NCI-H2029 (cell line): ENCODE measurements at regions not wholly inside any gene's neighbourhood (a gene's known extent, or its start where the extent isn't known, plus 50 kb on each side); places are given as distances from the start of the nearest gene placed in this dataset.
"Not testable (repeated sequence)": the region's sequence is repeated elsewhere in the genome, so short reads cannot be mapped to it uniquely, and the experiment has no call there.

Source experiments
- DNase-seq: peaks from one replicate; lab custom pipeline; 2025; lab: John Stamatoyannopoulos, UW

DNA sequence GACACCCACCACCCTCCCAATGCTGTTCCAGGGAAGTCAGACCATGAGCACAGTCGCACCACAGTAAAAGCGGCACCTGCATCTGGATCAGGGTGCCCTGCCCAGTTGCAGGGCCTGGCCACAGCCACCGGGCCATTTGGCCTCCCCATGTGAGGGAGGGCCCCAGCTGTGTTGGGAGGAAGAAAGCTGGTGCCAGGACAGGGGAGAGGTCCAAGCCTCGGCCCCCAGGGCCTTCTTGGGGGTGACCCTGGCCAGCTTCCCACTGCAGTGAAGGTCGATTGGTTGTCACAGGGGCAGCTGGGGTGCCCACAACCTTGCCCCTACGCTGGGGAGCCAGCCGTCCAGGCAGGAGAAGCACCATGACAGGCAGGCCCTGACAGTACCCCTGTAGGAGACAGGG is 183.2 kb upstream of the RAB6C start:
- no peak for DNase-seq

DNA sequence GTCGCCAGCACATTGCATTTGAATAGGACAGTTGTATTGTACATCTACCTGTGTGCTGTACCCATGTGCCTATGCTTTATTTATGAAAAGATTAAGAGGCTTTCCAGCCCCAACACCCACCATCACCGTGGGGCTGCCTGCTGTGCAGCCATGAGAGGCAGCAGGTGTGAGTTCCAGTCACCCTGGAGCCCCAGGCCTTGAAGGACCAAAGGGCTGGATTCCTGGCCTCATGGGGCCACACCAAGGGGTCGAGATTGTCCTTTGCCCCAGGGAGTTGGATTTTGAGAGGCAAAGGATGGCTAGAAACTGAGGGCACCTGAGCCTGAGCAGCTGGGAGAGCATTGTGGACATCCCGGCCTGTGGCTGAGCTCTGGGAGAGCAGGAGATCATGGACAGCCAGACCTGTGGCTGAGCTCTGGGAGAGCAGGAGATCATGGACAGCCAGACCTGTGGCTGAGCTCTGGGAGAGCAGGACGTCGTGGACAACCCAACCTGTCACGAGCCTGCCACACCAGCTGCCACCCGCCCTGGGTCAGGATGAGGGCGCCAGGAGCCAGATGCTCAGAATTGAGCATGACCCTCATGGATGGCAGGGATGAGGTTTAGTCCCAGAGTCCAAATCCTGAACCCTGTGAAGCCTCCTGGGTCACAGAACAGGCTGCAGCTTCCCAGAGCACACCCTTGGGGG is 182.5 kb upstream of the RAB6C start:
- no peak for DNase-seq

DNA sequence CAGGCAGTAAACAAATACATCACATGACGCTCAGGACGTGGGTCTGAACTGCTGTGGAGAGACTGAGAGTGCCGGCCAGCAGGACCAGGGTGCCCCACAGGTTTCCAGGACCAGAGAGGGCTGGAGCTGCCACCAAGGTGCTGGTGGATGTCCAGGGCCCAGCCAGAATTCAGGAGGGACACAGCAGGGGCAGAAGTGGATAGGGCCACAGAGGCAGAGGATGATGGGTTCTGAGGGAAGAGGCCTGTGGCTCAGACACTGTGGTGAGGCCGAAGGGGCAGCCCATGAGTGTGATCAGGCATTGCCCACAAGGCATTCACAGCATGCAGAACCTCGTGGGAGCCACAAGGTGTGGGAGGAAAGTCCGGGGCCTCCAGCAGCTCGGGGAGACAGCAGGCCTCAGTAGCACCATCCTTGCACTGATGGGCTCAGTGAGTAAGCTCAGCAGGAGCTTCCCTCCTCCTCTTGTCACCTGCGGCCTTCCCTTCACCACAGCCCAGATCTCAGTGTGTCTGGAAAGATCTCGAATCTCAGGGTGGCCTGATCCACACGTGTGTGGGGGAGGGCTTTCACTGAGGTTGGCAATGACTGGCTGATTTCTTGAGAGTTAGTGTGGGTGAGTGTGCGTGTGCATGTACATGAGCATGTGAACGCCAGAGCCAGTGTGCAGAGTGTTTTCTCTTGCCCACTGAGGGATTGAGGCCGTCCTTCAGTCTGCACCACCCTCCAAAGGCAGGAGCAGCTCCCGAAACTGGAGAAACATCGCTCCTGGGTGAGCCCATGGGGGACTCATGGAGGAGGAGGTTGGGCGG is 181.8 kb upstream of the RAB6C start:
- DNase-seq = no peak

DNA sequence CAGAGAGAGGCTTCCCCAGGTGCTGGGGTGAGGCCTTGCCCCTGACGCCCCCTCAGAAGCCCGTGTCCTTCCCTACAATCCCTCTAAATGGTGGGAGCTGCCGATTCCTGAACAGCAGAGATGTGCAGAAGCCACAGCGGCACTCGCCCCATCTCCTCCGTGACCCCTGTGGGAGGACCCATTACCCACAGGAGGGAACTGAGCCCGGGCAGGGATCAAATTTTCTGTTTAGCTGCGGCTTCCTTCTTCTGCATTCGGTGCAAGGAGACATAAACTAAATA is 181.2 kb upstream of the RAB6C start:
- no peak for DNase-seq

DNA sequence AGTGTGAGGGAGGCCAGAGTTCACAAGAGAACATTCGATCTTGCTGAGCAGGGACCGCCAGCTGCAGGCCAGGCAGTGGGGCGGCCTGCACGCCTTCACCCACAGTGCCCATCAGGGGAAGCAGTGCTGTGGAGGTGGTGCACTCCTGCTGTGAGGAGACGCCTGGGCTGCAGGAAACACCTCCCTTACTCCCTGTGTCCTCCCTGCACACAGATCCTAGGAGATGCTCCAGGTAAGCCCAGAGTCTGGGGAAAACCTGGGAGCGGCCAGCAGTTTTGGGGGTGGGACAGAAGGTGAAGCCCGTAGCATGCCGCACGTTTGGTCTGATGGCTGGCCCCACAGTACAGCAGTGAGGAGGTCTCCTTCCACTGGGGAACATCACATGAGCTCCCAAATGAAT is 180.8 kb upstream of the RAB6C start:
- no peak for DNase-seq

DNA sequence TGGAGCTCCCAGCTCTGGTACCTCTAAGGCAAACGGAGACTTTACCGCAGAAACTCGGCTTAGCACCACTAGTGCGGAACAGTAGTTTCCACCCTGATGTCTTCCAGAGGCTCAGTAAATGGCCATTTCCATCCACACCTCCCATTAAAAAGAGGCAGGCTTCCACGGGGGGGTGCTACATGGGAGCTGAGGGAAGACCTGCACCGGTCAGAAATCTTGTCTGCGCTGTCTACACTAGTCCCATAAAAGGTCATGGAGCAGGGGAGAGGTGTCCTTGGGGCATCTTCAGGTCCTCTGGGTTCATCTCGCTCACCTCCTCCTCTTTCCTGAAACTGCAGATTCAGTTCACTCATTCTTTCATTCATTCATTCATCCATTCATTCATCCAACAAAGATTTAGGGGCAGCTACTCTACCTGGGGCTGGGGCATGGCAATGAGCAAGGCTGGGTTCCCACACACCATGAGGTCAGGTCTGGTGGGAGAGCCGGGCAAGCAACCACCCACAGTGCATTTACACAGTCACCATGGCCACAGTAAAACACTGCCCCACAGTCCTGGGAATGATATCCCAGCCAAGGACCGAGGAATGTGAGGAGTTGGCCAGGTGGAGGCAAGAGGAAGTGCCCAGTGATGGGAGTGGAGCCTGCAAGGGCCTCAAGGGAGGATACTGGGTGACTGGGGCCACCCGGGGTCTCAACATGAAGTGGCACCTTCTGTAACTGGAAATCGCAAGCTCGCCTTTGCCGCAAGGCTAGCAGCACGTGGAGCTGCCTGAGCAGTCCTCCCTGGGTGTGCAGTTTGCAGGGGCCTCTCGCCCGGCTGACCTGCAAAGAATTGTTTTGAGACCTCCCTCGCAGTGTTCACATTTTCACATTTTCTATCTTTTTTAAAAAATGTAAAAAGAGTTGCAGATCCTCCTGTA is 180.2 kb upstream of the RAB6C start:
- no peak for DNase-seq

GRCh38 chr2:129800285-129800684 is 179.2 kb upstream of the RAB6C start:
- DNase-seq = no peak

DNA sequence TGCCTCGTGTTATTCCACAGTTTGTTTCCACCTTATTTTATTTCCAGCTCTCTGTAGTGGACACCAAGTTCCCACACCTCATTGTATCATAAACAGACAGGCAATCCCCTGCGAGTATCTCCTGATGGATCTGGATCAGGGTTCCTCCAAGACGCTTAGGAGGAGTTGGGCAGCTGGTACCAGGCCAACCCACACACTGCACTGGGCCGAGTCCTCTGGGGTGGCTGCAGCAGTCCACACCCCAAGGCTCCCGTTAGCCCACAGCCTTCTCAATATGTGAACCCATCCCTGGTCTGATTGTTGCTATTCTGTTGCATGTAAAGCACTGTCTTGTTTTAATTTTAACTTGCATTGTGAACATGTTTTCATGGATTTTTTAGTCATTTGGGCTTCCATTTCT is 178.8 kb upstream of the RAB6C start:
- DNase-seq = no peak

GRCh38 chr2:129801575-129801974 is 177.9 kb upstream of the RAB6C start:
- peak; percentile 32 for DNase-seq

- no peak for DNase-seq
These were observed 177.2 kb upstream of the RAB6C start for GRCh38 chr2:129802290-129802689.

DNA sequence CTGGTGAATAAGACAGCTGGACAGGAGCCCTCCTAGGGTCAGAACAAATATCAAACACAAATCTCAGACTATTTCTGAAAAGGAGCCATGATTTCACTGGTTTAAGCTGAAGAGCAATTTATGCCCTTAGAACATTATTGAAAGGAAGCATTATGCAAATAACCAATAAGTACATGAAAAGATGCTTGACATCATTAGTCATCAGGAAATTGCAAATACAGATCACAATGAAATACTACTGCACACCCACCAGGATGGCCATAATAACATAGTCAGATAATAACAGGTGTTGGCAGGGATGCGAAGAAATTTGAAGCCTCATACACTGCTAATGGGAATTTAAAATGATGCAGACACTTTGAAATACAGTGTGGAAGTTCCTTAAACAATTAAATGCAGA is 176.4 kb upstream of the RAB6C start:
- peak; percentile 44 for DNase-seq

GRCh38 chr2:129803871-129804270 is 175.6 kb upstream of the RAB6C start:
- DNase-seq = no peak

- DNase-seq = no peak
These were observed 173.6 kb upstream of the RAB6C start for GRCh38 chr2:129805899-129806298.

- DNase-seq = no peak
These were observed 173.1 kb upstream of the RAB6C start for GRCh38 chr2:129806317-129806716.

DNA sequence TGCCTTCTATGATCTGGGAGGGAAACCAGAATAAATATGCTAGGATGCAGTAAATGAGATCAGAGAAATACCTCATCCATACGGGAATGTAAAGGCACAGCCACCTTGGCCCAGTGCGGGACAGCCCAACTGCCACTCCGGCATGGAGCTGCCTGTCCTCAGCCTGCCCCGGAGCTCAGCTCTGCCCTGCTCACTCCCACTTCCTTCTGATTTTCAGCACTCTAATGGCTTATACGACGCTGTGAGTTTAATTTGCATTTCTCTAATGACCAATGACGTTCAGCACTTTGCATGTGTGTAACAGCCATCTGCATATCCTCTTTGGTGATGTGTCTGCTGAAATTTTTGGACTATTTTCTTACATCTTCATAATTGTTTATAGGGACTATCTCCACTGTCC is 172.5 kb upstream of the RAB6C start:
- DNase-seq = no peak

DNA sequence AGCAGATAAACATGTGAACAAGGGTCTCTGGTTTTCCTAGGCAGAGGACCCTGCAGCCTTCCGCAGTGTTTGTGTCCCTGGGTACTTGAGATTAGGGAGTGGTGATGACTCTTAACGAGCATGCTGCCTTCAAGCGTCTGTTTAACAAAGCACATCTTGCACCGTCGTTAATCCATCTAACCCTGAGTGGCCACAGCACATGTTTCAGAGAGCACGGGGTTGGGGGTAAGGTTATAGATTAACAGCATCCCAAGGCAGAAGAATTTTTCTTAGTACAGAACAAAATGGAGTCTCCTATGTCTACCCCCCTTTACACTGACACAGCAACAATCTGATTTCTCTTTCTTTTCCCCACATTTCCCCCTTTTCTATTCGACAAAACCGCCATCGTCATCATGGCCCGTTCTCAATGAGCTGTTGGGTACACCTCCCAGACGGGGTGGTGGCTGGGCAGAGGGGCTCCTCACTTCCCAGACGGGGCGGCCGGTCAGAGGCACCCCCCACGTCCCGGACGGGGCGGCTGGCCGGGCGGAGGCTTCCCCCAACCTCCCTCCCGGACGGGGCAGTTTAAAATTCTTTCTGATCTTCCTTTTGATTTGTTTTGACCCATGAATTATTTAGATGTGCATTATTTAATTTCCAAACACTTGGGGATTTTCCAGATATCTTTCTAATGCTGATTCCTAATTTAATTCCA is 171.7 kb upstream of the RAB6C start:
- DNase-seq = not testable (repeated sequence)

GRCh38 chr2:129810521-129810920 is 168.9 kb upstream of the RAB6C start:
- no peak for DNase-seq

GRCh38 chr2:129812071-129812470 is 167.4 kb upstream of the RAB6C start:
- DNase-seq = peak; percentile 10

- DNase-seq = no peak
These were observed 166.8 kb upstream of the RAB6C start for GRCh38 chr2:129812654-129813053.

DNA sequence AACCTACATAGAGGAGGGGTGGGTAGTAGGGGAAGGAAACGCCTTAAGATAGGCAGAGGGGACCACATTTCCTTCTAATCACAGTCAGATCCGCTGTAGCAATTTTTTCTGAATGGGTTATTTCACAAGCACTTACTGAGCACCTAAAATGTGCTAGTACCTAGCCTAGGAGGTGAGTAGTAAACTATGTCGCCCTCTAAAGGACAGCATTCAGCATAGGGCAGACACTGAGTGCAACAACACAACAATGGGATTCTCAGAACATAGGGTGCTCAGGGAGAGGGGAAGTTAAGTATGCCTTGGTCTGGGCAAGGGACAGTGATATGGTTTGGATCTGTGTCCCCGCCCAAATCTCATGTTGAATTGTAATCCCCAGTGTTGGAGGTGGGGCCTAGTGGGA is 166.1 kb upstream of the RAB6C start:
- DNase-seq = no peak

- no peak for DNase-seq
These were observed 162.5 kb upstream of the RAB6C start for GRCh38 chr2:129816813-129817574.
